ENCODE measurements at regions not wholly inside any gene's neighbourhood (a gene's known extent, or its start where the extent isn't known, plus 50 kb on each side); places are given as distances from the start of the nearest gene placed in this dataset.

DNA sequence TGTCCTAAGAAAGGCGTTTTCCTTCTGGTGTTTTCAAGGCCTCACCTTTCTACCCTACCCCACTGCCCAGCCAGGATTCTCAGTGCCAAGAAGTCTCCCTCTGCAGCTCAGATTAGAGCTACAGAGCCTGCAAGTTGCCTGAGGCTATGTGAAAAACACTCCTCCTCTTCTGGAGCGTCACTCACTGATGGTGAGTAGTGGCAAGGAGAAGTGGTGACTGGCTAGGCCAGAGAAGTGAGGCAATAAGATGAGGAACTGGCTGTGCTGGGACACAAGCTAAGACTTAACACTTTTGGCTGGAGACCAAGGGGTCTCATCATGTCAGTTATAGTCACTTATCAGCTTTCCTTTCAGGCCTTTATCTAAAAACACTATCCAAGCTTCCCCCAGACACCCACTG, 86.7 kb upstream of the PRKAR2B start:
- peak; percentile 45 for DNase-seq

DNA sequence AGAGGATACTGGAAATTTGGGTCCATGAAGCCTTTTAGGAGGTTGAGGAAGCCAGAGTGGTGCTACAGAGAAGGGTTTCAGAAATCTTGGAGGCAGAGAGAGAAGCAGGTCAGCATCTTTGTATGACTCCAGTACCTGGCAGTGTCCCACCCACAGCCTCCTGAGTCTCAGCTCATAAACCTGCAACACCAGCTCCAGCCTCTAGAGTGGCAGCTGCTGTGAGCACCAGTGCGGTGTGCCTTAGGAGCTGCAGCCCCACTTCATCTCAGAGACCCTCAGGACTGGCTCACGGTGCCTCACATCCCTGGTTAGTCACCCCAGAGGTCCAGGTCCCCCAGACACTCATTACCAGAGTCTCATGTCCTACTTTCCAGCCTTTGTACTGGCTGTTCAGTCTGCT, 84.8 kb upstream of the PRKAR2B start:
- no peak for DNase-seq

DNA sequence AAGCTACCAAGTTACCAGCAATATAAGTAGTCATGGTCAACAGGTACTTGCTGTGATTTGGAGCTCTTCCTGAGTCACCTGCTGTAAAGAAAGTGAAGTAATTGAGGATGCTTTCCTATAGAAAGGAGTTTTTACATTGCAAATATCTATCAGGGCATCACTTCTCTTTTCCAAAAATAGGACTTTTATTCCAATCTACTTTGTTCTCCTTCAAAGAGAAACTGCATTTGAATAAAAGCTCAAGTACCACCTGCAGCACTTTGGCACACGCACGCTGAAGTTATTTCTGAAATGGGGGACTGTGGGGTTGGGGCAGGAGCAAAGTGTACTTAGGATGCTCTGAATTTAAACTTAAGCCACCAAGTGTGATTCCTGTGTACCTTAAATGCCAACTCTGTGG, 81.8 kb upstream of the PRKAR2B start:
- no peak for DNase-seq

DNA sequence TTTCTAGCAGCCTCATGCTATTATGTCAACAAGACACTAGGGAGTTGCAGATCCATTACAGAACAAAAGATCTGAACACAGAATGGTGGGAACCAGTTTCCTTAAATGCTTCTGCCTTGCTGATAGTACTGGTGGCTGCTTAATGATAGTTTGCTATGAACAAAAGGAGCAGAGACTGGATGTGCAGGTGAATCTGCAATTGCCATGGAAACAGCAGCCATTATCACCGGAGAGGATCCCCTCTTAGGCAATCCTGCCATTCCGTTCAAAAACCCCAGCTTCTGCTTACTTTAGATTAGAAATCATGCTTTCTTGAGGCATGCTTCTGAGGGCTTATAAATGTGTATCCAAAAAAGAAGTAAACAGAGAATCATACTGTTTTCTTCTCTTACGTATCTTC, 80.0 kb upstream of the PRKAR2B start:
- no peak for DNase-seq

DNA sequence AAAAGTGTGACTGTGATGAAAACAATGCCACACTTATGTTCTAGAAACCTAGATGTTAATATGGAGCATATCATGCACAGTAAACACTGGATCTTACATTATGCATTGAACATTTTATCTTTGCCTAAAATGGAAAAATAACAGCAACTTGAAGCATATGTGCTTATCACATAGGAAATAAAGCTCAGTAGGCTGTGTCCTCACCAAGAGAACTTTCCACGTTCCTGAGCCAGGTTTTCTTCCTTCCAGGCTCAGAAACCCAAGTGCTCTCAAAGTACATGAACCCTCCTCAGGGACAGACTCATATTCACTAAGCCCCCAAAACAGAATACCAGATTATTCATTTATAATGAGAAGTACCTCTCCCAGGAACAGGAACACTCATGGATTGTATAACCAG, 79.4 kb upstream of the PRKAR2B start:
- no peak for DNase-seq

DNA sequence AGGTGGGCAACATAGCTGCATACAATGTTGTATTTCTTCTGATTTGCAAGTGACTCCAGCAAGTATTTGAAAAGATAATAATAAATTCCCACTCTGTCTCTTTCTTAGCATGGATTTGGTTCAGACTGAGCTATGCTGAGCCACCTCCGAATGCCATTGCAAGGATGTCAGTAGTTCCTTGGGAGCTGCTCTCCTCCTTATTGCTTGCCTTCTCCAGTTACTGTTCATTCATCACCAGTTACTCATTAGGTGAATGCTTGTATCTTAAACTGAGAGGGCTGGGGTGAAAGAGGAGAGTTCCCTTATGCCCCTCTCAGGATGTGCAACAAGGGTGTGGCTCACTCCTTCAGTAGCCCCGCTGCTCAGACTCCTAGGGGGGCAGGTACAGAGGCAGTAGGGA, 78.4 kb upstream of the PRKAR2B start:
- DNase-seq = no peak

DNA sequence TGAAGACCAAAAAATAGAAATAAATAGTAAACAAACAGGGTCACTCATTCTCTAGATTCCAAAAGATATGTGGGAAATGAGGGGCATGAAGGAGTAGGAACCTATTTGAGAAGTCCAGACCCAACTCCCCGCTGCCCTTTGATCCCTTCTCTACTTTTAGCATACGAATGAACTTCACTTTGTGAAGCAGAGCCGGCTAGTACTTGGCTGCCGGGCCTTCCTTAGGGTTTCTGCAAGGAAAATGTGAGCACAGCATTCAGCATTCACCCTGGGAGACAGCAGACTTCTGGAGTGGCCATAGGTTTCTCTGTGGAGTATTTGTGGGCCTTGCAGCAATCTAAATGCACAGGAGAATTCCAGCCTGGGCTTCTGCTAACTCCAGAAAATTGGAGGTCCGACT, 76.3 kb upstream of the PRKAR2B start:
- DNase-seq = no peak

DNA sequence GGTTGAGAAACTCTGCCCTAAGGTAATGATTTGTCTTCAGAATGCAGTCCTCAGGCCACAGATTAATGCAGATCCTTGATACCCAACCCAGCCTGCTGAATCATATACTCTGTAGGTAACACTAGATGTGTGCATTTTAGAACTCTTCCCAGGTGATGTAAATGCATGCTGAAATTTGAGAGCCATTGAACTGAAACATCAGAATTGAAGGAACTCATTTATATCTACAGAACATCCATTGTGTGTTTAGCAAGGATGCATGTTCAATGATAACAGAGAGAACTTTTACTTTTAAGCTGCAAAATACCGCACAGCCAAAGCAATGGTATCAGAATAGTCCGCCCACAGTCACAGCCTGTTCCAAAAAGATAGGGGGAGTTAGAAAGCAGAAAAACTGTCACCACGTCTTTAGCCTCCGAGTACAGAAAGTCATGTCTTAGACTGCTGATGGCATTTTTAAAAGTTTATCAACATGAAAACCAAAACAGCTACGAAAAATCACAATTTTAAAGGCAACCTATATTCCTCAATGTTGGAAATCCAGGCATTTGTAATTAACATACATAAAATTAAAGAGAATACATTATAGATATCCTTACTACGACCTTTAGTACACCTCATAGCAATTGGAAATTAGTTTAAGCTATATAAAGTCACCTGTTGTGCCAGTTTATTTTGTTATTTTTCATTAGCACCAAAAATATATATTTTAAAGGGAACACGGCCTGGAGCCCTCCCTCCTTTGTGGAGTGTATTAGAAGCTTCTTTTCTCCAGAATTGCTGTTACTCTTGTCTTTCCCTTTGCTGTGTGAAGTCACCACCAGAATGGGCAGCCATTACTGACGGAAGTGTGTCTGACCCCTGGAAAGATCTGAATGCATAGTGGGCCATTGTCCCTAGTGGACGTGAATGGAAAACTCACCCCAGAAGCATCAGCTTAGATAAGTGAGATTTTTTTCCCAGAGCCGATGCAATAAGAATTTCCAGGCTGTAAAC, 65.8 kb upstream of the PRKAR2B start:
- no peak for DNase-seq

DNA sequence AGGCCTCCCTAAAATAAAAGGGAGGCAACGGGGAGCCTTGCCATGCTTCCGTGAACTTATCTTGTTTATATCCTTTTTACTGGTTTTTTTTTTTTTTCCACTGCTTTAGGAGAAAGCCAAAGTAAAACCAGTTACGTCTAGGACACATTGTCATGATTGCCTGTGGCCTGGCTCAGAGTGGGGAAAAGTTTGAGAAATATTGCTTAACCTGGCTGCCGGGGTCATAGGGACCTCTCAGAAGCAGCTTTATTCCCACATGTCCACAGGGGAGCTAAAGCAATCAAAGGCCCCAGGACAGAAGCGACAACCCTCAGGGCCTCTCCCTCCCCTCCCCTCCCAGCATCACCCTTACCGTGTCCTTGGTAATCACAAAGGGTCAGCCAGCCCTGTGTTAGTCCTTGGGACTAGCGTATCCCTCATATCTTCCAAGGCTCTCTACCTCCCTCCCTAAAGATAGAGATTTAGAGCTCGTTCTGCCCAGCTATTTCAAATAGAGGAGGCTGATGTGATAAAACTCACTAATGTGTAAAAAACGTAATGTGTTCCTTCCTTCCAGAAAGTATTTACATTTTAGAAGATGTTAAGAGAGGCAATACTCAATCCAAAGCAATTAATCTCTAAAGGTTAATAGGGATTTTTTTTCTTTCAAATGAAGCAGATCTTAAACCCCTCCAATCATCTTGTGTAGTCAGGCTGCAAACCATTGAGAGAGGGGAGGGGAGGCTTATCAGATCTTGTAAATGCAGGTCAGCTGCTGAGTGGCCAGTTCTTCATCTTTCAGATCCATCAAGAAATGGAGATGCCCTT, 64.8 kb upstream of the PRKAR2B start:
- no peak for DNase-seq

DNA sequence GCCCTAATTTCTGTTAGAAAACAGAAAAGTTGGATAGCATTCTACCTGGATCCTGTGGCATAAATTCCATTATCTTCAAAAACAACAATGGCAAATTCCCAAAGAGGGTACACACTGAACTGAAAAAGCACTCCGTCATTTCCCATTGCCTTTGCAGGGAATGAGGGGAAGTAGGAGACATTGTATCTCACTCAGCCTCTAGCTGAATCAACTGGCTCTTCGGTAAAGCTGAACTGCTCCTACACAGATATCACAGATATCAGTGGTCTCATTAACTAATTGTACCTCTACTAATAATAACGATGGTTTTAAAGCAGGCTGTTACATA, 64.2 kb upstream of the PRKAR2B start:
- DNase-seq = no peak

DNA sequence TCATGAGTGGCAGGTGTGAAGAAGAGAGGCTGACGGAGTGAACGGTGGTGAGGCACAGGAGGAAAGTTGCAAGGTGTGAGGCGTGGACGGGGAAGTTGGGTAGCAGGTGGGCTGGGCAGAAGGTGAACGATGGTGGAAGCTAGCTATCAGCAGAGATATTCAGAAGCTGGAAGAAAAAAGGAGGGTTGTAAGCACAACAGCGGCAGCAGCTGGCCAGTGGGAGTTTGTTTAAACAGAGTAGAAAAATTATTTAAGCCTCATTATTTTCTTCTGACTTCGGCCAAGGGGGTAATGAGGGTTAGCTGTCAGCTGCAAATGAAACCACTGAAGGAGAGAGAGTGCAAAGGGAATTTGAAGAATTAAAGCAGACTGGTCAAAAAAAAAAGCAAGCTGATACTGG, 62.1 kb upstream of the PRKAR2B start:
- DNase-seq = no peak

DNA sequence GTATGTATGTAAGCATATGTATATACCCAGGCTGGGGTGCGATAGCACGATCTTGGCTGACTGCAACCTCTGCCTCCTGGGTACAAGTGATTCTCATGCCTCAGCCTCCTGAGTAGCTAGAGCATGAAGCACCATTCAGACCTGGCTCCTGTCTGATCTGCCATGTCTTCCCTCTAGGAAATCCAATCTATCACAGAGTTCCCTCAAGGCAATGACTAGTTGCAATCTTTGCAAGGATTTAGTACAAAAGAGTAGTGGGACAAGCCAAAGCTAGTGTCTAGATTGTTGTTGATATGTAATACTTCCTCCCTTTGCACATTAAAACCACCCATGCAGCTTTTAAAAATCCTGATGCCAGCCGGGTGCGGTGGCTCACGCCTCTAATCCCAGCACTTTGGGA, 60.5 kb upstream of the PRKAR2B start:
- no peak for DNase-seq

DNA sequence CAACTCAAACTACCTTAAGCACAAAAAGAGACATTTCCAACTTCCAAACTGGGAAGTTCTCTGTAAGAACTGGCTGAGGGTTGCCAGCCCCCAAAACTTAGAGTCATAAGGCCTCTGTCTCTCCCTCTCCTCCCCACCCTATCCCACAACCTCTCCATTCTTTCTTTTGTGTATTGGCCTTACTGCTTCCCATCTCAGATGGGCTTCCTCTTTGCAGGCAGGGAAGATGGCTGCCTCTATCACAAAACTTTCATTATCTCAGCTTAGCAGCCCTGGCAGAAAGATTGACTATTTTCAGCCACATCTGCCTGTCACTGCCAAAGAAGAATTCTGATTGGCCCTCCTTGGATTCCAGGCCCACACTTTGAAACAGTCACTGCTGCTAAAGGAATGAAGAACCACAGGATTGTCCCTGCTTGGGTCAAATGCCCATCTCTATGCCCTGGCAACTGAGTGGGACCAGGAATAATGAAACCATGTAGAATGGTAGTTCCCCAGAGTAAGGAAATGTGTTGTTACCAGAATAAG, 58.0 kb upstream of the PRKAR2B start:
- DNase-seq = no peak

DNA sequence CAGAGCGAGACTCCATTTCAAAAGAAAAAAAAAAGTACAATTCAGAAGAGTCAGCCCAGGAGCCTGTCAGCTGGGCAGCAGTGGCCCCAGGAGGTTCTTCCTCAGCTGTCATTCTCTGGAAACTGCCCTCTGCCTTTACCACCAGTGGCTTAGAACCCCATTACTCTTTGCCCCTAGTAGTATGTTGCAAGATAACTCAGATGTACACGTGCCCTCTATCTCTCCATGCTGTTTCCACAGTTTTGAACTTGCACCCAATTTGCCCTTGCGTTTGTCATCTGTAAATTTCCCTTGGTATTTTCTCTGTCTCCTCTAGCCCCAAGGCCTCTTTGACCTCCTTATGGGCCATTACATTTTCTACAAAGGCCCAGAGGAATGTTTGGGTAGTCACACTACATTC, 56.7 kb upstream of the PRKAR2B start:
- DNase-seq = no peak

DNA sequence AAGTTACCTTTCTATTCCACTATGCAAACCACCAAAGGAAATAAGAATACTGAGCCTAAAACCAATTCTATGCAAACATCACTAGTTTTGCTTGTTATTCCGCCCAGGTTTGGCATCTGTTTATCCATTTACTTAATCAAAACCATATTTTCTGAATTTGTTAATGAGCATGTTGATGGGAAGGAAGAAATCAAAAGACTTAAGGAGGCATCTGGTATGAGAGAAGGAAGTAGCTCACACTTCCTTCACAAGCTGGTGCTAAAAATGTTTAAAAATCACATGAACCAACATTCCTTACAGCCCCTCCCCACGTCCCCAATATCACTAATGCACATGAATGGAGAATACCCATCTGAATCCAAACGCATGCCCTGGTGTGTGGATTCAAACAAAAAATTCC, 52.0 kb upstream of the PRKAR2B start:
- no peak for DNase-seq
